ENCODE measurements at regions not wholly inside any gene's neighbourhood (a gene's known extent, or its start where the extent isn't known, plus 50 kb on each side); places are given as distances from the start of the nearest gene placed in this dataset.
"Not testable (repeated sequence)": the region's sequence is repeated elsewhere in the genome, so short reads cannot be mapped to it uniquely, and the experiment has no call there.

GRCh38 chr10:129071411-129071810, 395.6 kb upstream of the MGMT start:
- not testable (repeated sequence) for DNase-seq

- no peak for DNase-seq
These were observed 392.1 kb upstream of the MGMT start for GRCh38 chr10:129074939-129075338.

- DNase-seq, result no peak
These were observed 391.5 kb upstream of the MGMT start for GRCh38 chr10:129075508-129075907.

GRCh38 chr10:129075927-129076326, 391.1 kb upstream of the MGMT start:
- DNase-seq, result no peak

- no peak for DNase-seq
These were observed 388.7 kb upstream of the MGMT start for GRCh38 chr10:129078346-129078745.

GRCh38 chr10:129078746-129079145, 388.3 kb upstream of the MGMT start:
- no peak for DNase-seq

GRCh38 chr10:129079705-129080104, 387.3 kb upstream of the MGMT start:
- DNase-seq, result no peak

- DNase-seq, result no peak
These were observed 381.2 kb upstream of the MGMT start for GRCh38 chr10:129085811-129086210.

GRCh38 chr10:129089341-129089740, 377.7 kb upstream of the MGMT start:
- DNase-seq, result no peak

- DNase-seq, result no peak
These were observed 376.9 kb upstream of the MGMT start for GRCh38 chr10:129090165-129090564.

- no peak for DNase-seq
These were observed 376.2 kb upstream of the MGMT start for GRCh38 chr10:129090618-129091366.

- no peak for DNase-seq
These were observed 373.4 kb upstream of the MGMT start for GRCh38 chr10:129093641-129094040.

GRCh38 chr10:129094233-129094632, 372.8 kb upstream of the MGMT start:
- no peak for DNase-seq

GRCh38 chr10:129094861-129095260, 372.2 kb upstream of the MGMT start:
- no peak for DNase-seq

GRCh38 chr10:129095680-129096064, 371.4 kb upstream of the MGMT start:
- DNase-seq, result no peak

GRCh38 chr10:129096065-129096984, 370.7 kb upstream of the MGMT start:
- peak in 1 of 2 experiments; percentile 6 for DNase-seq

- DNase-seq, result no peak
These were observed 369.2 kb upstream of the MGMT start for GRCh38 chr10:129097776-129098330.

- DNase-seq, result no peak
These were observed 368.5 kb upstream of the MGMT start for GRCh38 chr10:129098517-129098916.

GRCh38 chr10:129099486-129099885, 367.6 kb upstream of the MGMT start:
- DNase-seq, result no peak

- no peak for DNase-seq
These were observed 367.0 kb upstream of the MGMT start for GRCh38 chr10:129099992-129100391.

GRCh38 chr10:129101232-129101980, 365.6 kb upstream of the MGMT start:
- no peak for DNase-seq

GRCh38 chr10:129102906-129103693, 363.9 kb upstream of the MGMT start:
- DNase-seq, result no peak
